Stimulated activated naive CD8-positive, alpha-beta T cell treated with anti-CD3 and anti-CD28 coated beads, Interleukin-15, Interleukin-2, amounts not matched to agents 100 ng/mL and 50 ng/mL, for 24 hours (primary cell): ENCODE measurements at regions not wholly inside any gene's neighbourhood (a gene's known extent, or its start where the extent isn't known, plus 50 kb on each side); places are given as distances from the start of the nearest gene placed in this dataset.

Experiments
- H3K27ac Mint-ChIP-seq: one replicate; pipeline ENCODE4 v1.8.0; 2021; ENCODE audit warnings: mild to moderate bottlenecking, mixed read lengths
- H3K27me3 Mint-ChIP-seq: one replicate; pipeline ENCODE4 v1.8.0; 2021; ENCODE audit warnings: mixed read lengths
- H3K36me3 Mint-ChIP-seq: one replicate; pipeline ENCODE4 v1.8.0; 2021; ENCODE audit warnings: low read depth, mixed read lengths
- H3K4me1 Mint-ChIP-seq: one replicate; pipeline ENCODE4 v1.8.0; 2021; ENCODE audit warnings: low read depth, mixed read lengths
- H3K4me3 Mint-ChIP-seq: one replicate; pipeline ENCODE4 v1.8.0; 2021; ENCODE audit warnings: mild to moderate bottlenecking, mixed read lengths
- H3K9me3 Mint-ChIP-seq: one replicate; pipeline ENCODE4 v1.8.0; 2021; ENCODE audit warnings: mixed read lengths

GRCh38 chr17:33972763-33973162 lies 282.3 kb upstream of the CCL2 start:
- Mint-ChIP-seq H3K36me3 (no peaks in the 10 kb centered on the region), H3K27ac (no peak overlapping the region), H3K27me3 (no peaks in the 10 kb centered on the region), H3K9me3 (no peaks in the 10 kb centered on the region), H3K4me1 (peaks cover 16% of the 10 kb centered on the region), H3K4me3 (no peak overlapping the region)

- no peak overlapping the region for H3K27ac Mint-ChIP-seq
Observed at GRCh38 chr17:33973491-33973890, 281.6 kb upstream of the CCL2 start.

GRCh38 chr17:33974276-33974675 lies 280.8 kb upstream of the CCL2 start:
- Mint-ChIP-seq H3K4me3 (no peak overlapping the region), H3K4me1 (peaks cover under 1% of the 10 kb centered on the region), H3K27me3 (no peaks in the 10 kb centered on the region), H3K27ac (no peak overlapping the region), H3K36me3 (no peaks in the 10 kb centered on the region), H3K9me3 (no peaks in the 10 kb centered on the region)

More at GRCh38 chr17:33973491-33973890, 281.6 kb upstream of the CCL2 start:
- Mint-ChIP-seq H3K27me3 (no peaks in the 10 kb centered on the region), H3K4me1 (peaks cover 8% of the 10 kb centered on the region), H3K9me3 (no peaks in the 10 kb centered on the region), H3K4me3 (no peak overlapping the region), H3K36me3 (no peaks in the 10 kb centered on the region)

- no peak overlapping the region for H3K27ac Mint-ChIP-seq
- no peak overlapping the region for H3K4me3 Mint-ChIP-seq
- H3K9me3 Mint-ChIP-seq: no peaks in the 10 kb centered on the region
- no peaks in the 10 kb centered on the region for H3K27me3 Mint-ChIP-seq
- no peaks in the 10 kb centered on the region for H3K4me1 Mint-ChIP-seq
- H3K36me3 Mint-ChIP-seq: no peaks in the 10 kb centered on the region
Observed at GRCh38 chr17:33976831-33977230, 278.3 kb upstream of the CCL2 start.

GRCh38 chr17:33977729-33978514 lies 277.2 kb upstream of the CCL2 start:
- Mint-ChIP-seq H3K9me3 (no peaks in the 10 kb centered on the region), H3K36me3 (no peaks in the 10 kb centered on the region), H3K27me3 (no peaks in the 10 kb centered on the region), H3K4me3 (no peak overlapping the region), H3K4me1 (no peaks in the 10 kb centered on the region), H3K27ac (no peak overlapping the region)

GRCh38 chr17:33978889-33979288 lies 276.2 kb upstream of the CCL2 start:
- H3K27ac Mint-ChIP-seq: no peak overlapping the region
- no peaks in the 10 kb centered on the region for H3K36me3 Mint-ChIP-seq
- H3K9me3 Mint-ChIP-seq: no peaks in the 10 kb centered on the region
- H3K27me3 Mint-ChIP-seq: no peaks in the 10 kb centered on the region
- no peak overlapping the region for H3K4me3 Mint-ChIP-seq
- H3K4me1 Mint-ChIP-seq: no peaks in the 10 kb centered on the region

GRCh38 chr17:33980193-33980592 lies 274.9 kb upstream of the CCL2 start:
- no peak overlapping the region for H3K27ac Mint-ChIP-seq
- H3K4me3 Mint-ChIP-seq: no peak overlapping the region
- no peaks in the 10 kb centered on the region for H3K27me3 Mint-ChIP-seq
- no peaks in the 10 kb centered on the region for H3K9me3 Mint-ChIP-seq
- H3K36me3 Mint-ChIP-seq: no peaks in the 10 kb centered on the region
- no peaks in the 10 kb centered on the region for H3K4me1 Mint-ChIP-seq

- no peak overlapping the region for H3K27ac Mint-ChIP-seq
- H3K4me1 Mint-ChIP-seq: no peaks in the 10 kb centered on the region
- no peaks in the 10 kb centered on the region for H3K36me3 Mint-ChIP-seq
- no peaks in the 10 kb centered on the region for H3K9me3 Mint-ChIP-seq
- H3K27me3 Mint-ChIP-seq: no peaks in the 10 kb centered on the region
- no peak overlapping the region for H3K4me3 Mint-ChIP-seq
Observed at GRCh38 chr17:33981711-33982601, 273.1 kb upstream of the CCL2 start.

- Mint-ChIP-seq H3K36me3 (no peaks in the 10 kb centered on the region), H3K27me3 (peaks cover 4% of the 10 kb centered on the region), H3K4me1 (no peaks in the 10 kb centered on the region), H3K4me3 (no peak overlapping the region), H3K9me3 (no peaks in the 10 kb centered on the region), H3K27ac (no peak overlapping the region)
Observed at GRCh38 chr17:33982909-33983308, 272.2 kb upstream of the CCL2 start.

GRCh38 chr17:33983824-33984574 lies 271.1 kb upstream of the CCL2 start:
- Mint-ChIP-seq H3K36me3 (no peaks in the 10 kb centered on the region), H3K27me3 (peaks cover 5% of the 10 kb centered on the region), H3K27ac (no peak overlapping the region), H3K9me3 (no peaks in the 10 kb centered on the region), H3K4me3 (no peak overlapping the region), H3K4me1 (no peaks in the 10 kb centered on the region)

GRCh38 chr17:33986088-33986487 lies 269.0 kb upstream of the CCL2 start:
- H3K27ac Mint-ChIP-seq: no peak overlapping the region
- no peaks in the 10 kb centered on the region for H3K4me1 Mint-ChIP-seq
- H3K36me3 Mint-ChIP-seq: no peaks in the 10 kb centered on the region
- H3K9me3 Mint-ChIP-seq: no peaks in the 10 kb centered on the region
- H3K27me3 Mint-ChIP-seq: peaks cover 9% of the 10 kb centered on the region
- no peak overlapping the region for H3K4me3 Mint-ChIP-seq

GRCh38 chr17:33986566-33986965 lies 268.5 kb upstream of the CCL2 start:
- H3K36me3 Mint-ChIP-seq: no peaks in the 10 kb centered on the region
- peaks cover 9% of the 10 kb centered on the region for H3K27me3 Mint-ChIP-seq
- H3K4me3 Mint-ChIP-seq: no peak overlapping the region
- H3K9me3 Mint-ChIP-seq: no peaks in the 10 kb centered on the region
- no peaks in the 10 kb centered on the region for H3K4me1 Mint-ChIP-seq
- H3K27ac Mint-ChIP-seq: no peak overlapping the region

- Mint-ChIP-seq H3K4me1 (no peaks in the 10 kb centered on the region), H3K36me3 (no peaks in the 10 kb centered on the region), H3K4me3 (no peak overlapping the region), H3K27me3 (peaks cover 9% of the 10 kb centered on the region), H3K9me3 (no peaks in the 10 kb centered on the region), H3K27ac (no peak overlapping the region)
Observed at GRCh38 chr17:33987162-33987561, 267.9 kb upstream of the CCL2 start.

GRCh38 chr17:33989361-33990148 lies 265.5 kb upstream of the CCL2 start:
- Mint-ChIP-seq H3K36me3 (no peaks in the 10 kb centered on the region), H3K27me3 (peaks cover 9% of the 10 kb centered on the region), H3K4me1 (no peaks in the 10 kb centered on the region), H3K4me3 (no peak overlapping the region), H3K9me3 (no peaks in the 10 kb centered on the region), H3K27ac (no peak overlapping the region)
